Sigmoid colon (tissue), 4 donors: ENCODE measurements at regions not wholly inside any gene's neighbourhood (a gene's known extent, or its start where the extent isn't known, plus 50 kb on each side); places are given as distances from the start of the nearest gene placed in this dataset.

Experiments
- CTCF ChIP-seq, 4 experiments: fragments of 450-650 bp in 3 of 4; fragments of 200-600 bp in 1 of 4; IDR thresholded peaks; one replicate each; pipeline ENCODE4 v1.5.1; 2016 to 2019; ENCODE audit warnings: antibody characterized with exemption in 4 of 4, mild to moderate bottlenecking in 3 of 4, moderate library complexity in 2 of 4
- POLR2A ChIP-seq, 2 donors: fragments of 450-650 bp; IDR thresholded peaks; one replicate each; pipeline ENCODE4 v1.6.1; 2016; ENCODE audit warnings: antibody characterized with exemption in 2 of 2, mild to moderate bottlenecking in 2 of 2, moderate library complexity in 2 of 2
- POLR2AphosphoS5 ChIP-seq, 4 donors: sonication (generic); formaldehyde crosslinking; IDR thresholded peaks; one replicate each; pipeline ENCODE4 v1.6.1; 2017; ENCODE audit warnings: antibody characterized with exemption in 4 of 4

- TF ChIP-seq CTCF (IDR thresholded peaks at IDR 0.05) (no peak), POLR2A (IDR thresholded peaks at IDR 0.05) (no peak), POLR2AphosphoS5 (IDR thresholded peaks at IDR 0.05) (no peak)
These were observed 272.3 kb downstream of the CD109 start for GRCh38 chr6:73968221-73968757.
